Activated CD4-positive, alpha-beta T cell treated with anti-CD3 and anti-CD28 coated beads, Interleukin-2, amount 50 U/mL, for 4 hours (primary cell): ENCODE measurements at regions not wholly inside any gene's neighbourhood (a gene's known extent, or its start where the extent isn't known, plus 50 kb on each side); places are given as distances from the start of the nearest gene placed in this dataset.

Experiments
- DNase-seq, 2 experiments: peaks; one replicate each; pipeline ENCODE4 v3.0.0-alpha.2; 2020

DNA sequence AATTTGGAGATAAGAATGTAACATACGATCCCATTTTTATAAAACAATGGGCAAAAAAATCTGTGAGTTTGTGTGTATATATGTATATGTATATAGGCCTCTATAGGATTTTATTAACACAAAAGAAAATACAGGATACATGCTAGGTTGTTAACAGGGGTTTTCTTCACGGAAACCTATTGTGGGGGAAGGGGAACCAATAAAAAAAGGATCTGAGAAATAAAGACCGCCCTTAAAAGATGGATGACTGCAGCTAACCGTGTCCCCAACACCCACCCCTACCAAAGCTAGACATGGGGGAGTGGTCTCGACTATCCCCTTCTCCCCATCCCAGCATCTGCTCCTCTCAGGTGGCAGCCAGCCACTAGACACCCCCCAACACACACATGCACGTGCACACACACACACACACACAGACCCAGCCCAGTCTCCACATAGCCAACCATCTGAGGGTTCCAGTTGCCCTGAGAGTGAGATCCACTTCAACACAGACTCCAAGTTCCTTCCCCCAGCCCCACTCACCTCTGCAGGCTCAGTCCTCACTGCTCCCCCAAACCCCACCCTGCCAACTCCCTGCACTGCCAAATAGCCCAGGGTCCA is 132.9 kb downstream of the TPRA1 start:
- DNase-seq = no peak

- no peak for DNase-seq
Observed at GRCh38 chr3:127457094-127457475, 133.4 kb downstream of the TPRA1 start.

- DNase-seq = no peak
Observed at GRCh38 chr3:127456471-127457093, 134.0 kb downstream of the TPRA1 start.

GRCh38 chr3:127455541-127456450 is 134.7 kb downstream of the TPRA1 start:
- peak in 1 of 2 experiments; percentile 8 for DNase-seq

- DNase-seq = no peak
Observed at GRCh38 chr3:127454968-127455367, 135.6 kb downstream of the TPRA1 start.

DNA sequence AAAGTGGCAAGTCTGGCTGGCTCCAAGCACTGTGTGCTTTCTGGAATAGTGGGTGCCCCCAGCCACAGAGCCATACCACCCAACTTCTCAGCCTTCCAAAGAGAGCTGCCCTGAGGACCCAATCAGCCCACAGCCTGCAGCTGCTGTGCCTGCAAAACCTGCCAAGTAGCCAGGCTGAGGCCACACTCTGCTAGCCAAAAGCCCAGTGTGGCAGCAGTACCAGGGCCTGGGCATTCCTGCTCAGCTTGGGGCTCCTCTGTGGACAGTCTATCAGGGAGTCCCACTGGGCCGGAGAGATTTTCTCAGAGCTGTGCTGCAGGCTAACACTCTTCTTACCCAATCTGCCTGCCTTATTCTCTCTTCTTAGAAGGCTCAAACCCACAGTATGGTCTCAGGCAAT is 136.5 kb downstream of the TPRA1 start:
- DNase-seq = no peak

DNA sequence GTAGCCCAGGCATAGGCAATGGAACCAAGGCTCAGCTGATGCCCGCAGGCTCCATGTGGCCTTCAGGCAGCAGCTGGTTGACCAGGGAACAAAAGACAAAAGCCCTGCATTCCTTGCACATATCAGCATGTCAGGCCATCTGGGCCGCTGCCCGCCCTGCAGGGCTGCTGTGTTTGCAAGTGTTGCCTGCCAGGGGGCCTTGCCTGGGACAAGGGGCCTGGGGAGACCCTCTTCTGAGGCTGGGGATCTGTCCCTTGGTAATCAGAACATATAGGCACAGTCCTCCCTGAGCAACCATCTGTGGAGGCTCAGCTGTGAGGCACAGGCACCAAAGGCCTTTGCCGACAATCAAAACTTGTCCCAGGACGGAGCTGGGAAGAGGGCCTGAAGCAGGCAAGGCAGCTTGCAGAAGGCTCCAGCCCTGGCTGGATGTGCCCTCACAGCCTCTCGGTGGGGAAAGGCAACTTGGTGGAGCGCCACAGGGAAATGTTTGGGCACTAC is 138.2 kb downstream of the TPRA1 start:
- DNase-seq = no peak

DNA sequence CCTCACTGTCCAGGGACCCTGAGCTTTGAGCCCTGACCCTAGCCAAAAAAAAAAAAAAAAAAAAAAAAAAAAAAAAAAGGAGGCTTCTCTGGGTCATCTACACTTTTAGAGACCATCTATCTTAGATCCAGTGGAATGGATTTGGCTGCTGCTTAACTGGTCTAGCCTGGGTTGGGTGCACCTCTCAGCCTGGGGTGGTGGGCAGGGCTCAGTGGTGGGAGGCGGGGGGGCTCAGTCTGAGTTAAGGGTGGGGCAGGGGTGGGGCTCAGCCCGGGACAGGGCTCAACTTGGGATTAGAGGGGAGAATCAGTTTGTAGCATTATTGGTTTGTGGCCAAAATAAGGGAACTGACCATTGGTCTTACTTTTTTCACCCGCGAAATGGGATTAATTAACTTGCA is 139.2 kb downstream of the TPRA1 start:
- no peak for DNase-seq

DNA sequence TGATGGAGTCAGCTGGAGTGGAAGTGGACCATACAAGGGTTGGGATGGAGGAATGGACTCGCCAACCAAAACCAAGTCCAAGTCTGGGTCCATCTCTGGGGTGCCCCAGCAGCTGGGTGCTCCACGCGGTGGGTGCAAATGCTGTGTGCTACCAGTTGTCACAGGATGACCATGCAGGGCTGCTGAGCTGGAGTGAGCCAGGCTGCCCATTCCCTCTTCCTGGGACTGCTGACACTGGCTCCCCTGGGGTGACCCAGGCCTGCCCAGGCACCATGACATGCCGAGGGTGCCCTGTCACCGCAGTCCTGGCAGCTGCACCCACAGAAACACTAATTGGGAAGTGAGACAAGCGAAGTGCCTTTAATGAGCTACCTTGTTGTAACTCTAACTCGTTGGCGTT is 140.2 kb downstream of the TPRA1 start:
- no peak for DNase-seq

DNA sequence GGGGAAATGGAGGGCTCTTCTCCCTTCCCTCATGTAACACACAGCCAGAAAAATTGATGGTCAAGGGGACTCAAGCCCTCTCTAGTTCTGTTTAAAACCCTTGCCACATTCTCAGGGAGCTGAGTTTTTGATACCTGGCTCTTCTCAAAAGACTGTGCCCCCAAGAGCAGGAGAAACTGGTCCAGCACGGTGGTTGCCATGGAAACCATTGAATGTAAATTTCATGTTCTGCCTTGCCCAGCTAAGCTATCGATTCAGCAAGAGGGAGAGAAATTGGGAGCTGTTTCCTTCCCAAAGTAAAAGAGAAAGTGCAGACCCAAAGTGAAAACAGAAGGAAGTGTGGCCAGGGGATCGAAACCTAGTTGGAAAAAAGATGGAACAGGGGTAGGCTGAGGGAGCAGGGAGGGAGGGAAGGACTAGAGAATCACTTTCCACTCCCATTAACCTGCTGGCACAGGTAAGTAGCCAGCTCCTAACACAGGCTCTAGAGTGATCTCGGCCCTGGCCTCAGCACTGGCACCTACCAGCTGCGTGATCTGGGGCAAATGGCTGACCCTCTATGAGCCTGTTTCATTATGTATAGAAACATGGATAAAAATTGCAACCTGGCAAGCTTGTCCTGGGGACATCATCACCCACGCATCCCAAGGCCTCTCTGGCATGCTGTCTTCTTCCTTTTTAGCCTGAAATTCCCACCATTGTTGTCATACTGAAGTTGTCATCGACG is 140.9 kb downstream of the TPRA1 start:
- DNase-seq = no peak

DNA sequence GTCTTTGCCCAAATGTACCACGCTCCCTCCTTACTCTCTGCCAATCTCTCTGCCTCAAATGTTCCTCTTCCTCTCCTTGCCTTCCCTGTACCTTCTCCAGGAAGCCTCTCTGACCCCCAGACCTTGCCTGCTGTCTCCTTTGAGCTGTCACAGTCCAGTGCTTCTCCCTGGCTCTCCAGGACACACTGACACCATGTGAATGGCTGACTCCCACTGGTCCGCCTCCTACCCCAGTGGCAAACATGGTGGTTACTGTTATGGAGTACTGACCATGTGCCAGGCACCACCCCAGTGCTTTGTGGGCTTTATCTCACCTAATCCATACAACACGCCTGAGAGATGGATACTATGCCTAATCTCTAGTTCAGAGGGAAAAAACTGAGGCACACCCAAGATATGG is 141.9 kb downstream of the TPRA1 start:
- no peak for DNase-seq

- no peak for DNase-seq
Observed at GRCh38 chr3:127448161-127448561, 142.4 kb downstream of the TPRA1 start.

DNA sequence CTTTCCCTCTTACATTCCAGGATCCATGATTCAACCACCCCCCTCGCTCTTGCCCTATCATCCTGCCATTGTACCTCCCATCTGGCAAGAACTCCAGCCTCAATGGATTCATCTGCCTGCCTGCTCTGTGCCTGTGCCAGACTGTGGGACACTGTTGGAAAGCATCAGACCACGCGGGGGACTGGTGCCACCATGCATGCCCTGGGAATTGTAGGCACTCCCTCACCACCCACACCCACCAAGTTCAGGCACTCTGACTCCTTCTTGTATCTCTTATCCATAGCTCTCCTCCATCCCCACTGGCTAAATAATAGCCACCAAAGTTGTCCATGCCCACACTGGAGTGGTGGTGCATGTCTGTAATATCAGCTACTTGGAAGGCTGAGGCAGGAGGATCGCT is 143.8 kb downstream of the TPRA1 start:
- no peak for DNase-seq

DNA sequence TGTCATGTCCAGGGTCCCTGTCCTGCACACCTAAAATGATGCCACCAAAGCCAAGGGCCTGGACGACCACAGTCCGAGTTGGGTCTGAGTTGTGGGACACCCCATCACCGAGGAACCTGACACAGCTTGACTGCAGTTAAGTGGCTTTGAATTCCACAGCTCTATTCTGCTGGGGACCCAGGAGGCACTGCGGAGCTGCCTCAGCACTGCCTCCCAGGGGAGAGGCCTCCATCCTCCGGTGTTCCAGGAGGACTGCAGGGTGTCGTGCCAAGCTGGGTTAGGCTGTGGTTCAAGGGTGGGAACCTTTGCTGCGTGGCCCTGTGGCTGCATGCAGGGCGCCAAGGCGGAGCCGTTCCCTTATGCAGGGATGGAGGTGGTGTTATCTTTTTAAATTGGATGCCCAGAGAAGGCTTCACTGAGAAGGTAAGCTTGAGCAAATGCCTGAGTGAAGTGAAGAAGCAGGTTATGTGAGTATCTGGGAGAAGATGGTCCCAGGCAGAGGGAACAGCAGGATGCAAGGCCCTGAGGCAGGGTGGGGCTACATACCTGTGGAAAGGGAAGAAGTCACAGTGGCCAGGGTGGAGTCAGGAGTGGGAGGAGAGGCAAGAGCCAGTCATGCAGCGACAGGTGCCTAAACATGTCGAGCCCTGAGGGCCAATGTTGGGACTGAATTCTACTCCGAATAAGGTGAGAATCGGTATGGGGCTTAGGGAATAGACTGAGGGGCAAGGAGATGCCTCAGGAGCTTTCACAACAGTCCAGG is 144.8 kb downstream of the TPRA1 start:
- DNase-seq = no peak

- no peak for DNase-seq
Observed at GRCh38 chr3:127444761-127445160, 145.8 kb downstream of the TPRA1 start.

- no peak for DNase-seq
Observed at GRCh38 chr3:127443581-127444375, 146.8 kb downstream of the TPRA1 start.

- DNase-seq = no peak
Observed at GRCh38 chr3:127442506-127442905, 148.0 kb downstream of the TPRA1 start.

DNA sequence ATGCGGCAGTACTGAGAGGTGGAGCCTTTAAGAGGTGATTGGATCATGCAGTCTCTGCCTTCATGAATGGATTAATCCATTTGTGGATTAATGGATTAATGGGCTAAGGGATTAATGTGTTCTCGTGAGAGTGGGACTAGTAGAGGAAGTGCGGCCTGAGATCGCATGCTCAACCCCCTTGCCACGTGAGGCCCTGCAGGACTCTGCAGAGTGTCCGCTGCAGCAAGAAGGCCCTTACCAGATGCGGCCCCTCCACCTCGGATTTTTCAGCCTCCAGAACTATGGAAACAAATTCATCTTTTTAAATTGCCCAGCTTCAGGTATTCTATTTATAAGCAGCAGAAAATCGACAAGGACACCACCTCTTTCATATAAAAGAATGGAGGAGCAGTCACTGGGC is 148.8 kb downstream of the TPRA1 start:
- DNase-seq = no peak

DNA sequence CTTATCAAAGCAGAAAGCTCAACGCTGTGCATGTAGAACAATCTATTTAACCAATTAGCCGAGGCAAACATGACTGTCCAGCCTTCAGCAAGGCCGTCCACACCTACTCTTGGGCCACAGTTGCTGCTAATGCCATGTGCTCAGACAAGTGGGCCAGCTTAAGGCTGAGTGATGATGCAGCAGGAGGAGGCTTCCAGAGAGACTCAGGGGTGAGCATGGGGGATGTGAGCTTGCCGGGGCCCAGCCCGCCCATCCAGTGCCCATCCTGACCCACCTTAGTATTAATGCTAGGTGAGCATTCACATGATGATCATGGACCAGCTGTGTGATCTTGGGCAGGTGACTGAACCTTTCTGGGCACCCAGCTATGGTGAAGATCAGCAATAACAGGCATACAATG is 150.1 kb downstream of the TPRA1 start:
- DNase-seq = no peak

DNA sequence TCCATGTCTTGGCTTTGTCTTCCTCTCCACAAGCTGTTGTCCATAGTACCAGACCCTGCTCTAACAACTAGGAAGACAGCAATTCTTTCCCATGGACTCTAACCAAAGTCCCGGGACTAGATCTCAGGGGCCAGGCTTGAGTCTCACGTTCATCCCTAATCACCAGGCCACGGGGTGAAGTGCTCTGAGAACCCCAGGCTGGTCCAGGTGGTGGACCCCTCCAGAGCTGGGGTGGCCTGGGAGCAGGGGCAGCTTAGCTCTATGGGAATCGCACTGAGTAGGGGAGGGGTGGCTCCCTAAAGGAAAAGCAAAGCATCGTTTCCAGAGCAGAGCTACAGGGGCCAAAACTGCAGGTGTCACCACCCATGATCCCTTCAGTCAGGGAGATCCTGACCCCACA is 150.9 kb downstream of the TPRA1 start:
- no peak for DNase-seq

DNA sequence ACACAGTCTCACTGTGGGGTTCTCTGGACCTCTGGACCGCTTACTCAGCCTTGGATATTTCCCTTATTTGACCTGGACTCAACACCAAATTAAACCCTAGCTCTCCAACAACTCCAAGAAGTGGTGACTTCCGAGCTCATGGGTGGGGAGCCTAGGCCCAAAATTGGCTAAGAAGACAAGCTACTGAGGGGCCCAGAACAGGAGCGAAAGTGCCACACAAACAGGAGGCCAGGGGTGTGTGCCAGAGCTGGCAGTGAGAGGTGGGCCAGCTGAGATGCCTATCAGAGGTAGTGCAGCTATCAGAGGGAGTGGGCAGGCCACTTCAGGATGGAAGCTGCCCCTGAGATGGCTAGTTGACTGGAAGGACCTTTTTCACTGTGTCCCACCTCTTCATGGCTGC is 151.1 kb upstream of the PRR20G start:
- no peak for DNase-seq

DNA sequence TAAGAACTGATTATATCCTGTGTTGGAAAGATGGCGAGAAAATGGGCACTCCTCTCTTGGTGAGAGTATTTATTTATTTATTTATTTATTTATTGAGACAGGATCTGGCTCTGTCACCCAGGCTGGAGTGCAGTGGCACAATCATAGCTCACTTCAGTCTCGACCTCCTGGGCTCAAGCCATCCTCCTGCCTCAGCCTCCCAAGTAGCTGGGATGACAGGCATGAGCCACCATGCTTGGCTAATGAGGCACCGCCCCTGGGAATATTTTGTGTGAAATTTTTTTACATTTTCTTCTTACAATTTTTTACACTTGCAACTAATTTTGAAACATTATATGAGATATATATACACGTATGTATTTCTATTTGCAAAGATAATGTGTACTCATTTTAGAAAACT is 150.5 kb upstream of the PRR20G start:
- no peak for DNase-seq
